ENCODE measurements at regions not wholly inside any gene's neighbourhood (a gene's known extent, or its start where the extent isn't known, plus 50 kb on each side); places are given as distances from the start of the nearest gene placed in this dataset.
"Not testable (repeated sequence)": the region's sequence is repeated elsewhere in the genome, so short reads cannot be mapped to it uniquely, and the experiment has no call there.

DNA sequence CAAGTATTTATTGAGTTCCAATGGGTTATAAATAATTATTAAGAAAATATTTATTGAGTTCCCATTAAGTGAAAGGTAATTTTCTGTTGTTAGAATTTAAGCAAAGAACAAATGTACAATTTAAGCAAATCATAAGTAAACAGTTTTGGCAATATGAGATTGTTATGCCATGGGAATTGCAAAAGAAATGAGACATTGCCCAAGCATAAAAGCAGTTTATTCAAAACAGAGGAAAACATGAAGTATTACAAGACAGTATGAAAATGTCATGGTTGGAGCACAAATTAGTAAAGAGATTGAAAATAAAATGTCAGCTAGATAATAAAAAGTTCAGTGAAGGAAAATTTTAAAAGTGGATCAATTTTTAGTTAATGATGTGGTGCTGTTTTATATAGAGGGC lies 706.1 kb upstream of the EPHA5 start:
- Mint-ChIP-seq H3K27ac (no peak overlapping the region; the same call in 1 of the 2 replicates), H3K36me3 (ENCODE audit: low read depth) (no peaks in the 10 kb centered on the region), H3K27me3 (ENCODE audit: insufficient read depth) (no peaks in the 10 kb centered on the region), H3K4me1 (ENCODE audit: low read depth) (peaks cover 10% of the 10 kb centered on the region; the same call in 1 of the 2 replicates), H3K9me3 (peaks cover 5% of the 10 kb centered on the region; the same call in 1 of the 2 replicates), H3K4me3 (no peak overlapping the region; the same call in 1 of the 2 replicates)
- TF ChIP-seq, protein P1, sequence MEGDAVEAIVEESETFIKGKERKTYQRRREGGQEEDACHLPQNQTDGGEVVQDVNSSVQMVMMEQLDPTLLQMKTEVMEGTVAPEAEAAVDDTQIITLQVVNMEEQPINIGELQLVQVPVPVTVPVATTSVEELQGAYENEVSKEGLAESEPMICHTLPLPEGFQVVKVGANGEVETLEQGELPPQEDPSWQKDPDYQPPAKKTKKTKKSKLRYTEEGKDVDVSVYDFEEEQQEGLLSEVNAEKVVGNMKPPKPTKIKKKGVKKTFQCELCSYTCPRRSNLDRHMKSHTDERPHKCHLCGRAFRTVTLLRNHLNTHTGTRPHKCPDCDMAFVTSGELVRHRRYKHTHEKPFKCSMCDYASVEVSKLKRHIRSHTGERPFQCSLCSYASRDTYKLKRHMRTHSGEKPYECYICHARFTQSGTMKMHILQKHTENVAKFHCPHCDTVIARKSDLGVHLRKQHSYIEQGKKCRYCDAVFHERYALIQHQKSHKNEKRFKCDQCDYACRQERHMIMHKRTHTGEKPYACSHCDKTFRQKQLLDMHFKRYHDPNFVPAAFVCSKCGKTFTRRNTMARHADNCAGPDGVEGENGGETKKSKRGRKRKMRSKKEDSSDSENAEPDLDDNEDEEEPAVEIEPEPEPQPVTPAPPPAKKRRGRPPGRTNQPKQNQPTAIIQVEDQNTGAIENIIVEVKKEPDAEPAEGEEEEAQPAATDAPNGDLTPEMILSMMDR (IDR thresholded peaks at IDR 0.05) = no peak
- DNase-seq = no peak

DNA sequence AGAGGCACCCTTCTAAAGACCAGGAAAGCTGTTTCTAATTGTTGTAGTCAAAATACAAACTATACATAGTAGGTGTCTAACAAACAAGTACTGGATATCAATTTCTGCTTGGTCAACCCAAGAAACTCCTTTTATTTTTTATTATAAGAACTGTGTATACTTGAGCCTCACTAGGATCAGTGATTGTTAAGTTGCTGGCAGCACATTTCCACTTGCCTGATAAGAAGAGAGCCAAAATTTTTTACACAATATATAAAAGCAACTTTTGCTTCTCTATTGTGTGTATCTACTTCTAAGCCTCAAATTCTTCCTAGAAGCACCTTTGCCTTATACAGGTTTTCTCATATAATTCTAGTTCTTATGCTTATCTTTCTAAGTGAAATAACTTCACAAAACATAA lies 703.0 kb upstream of the EPHA5 start:
- Mint-ChIP-seq H3K36me3 (ENCODE audit: low read depth) (no peaks in the 10 kb centered on the region), H3K27ac (no peak overlapping the region), H3K9me3 (peaks cover 5% of the 10 kb centered on the region; the same call in 1 of the 2 replicates), H3K27me3 (ENCODE audit: insufficient read depth) (no peaks in the 10 kb centered on the region), H3K4me1 (ENCODE audit: low read depth) (peaks cover 14% of the 10 kb centered on the region; the same call in 1 of the 2 replicates), H3K4me3 (no peak overlapping the region)
- TF ChIP-seq, protein P1 (IDR thresholded peaks at IDR 0.05) = no peak
- DNase-seq = no peak

DNA sequence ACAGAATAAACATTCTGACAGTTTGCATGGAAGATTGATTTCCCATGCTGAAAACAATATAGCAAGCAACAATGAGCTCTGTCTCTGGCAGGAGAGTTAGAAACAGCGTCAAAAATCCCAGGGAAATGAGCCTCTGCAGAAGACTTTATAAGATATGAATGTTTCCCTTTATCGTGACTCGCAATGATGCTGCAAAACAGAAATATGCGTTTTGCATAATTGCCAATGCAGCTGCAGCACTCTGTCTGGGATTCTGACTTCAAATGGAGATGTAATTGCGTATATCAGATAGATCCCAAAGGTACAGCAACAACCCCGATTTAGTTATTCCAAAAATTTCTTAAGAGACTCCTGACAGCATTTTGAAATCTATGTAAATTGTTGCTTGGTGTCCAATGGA lies 702.4 kb upstream of the EPHA5 start:
- Mint-ChIP-seq H3K27ac (no peak overlapping the region; the same call in 1 of the 2 replicates), H3K36me3 (ENCODE audit: low read depth) (no peaks in the 10 kb centered on the region), H3K4me1 (ENCODE audit: low read depth) (peaks cover 14% of the 10 kb centered on the region; the same call in 1 of the 2 replicates), H3K27me3 (ENCODE audit: insufficient read depth) (no peaks in the 10 kb centered on the region), H3K4me3 (no peak overlapping the region), H3K9me3 (peaks cover 5% of the 10 kb centered on the region; the same call in 1 of the 2 replicates)
- no peak for DNase-seq
- TF ChIP-seq, protein P1 (IDR thresholded peaks at IDR 0.05) = no peak

DNA sequence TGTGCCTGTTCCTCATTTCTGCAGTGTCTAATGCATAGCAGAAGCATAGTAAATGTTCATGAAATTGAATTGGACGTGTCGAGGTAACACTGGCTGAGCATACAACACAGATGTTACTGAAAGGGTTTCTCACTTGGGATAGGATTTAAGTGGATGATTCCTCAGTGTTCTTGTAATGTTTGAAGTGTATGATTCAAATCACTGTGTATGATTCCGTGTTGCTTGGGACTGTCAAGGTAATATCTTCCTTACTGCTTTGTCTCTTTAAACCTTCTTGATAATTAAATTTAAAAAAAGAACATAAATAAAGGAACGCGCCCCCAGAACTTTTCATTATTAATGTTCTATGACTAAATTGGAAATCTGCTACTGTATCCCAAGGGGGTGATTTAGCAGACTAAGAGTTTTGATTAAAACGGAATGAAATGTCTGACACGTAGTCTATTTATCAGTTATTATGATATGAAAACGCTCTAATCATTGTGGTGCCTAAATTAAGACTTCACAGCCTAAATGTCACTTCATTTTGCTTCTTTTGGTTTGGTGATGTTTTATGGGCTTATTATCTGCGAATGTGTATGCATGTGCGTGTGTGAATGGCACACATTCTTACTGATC lies 696.9 kb upstream of the EPHA5 start:
- TF ChIP-seq, protein P1 (IDR thresholded peaks at IDR 0.05) = no peak
- H3K4me3 Mint-ChIP-seq = no peak overlapping the region

DNA sequence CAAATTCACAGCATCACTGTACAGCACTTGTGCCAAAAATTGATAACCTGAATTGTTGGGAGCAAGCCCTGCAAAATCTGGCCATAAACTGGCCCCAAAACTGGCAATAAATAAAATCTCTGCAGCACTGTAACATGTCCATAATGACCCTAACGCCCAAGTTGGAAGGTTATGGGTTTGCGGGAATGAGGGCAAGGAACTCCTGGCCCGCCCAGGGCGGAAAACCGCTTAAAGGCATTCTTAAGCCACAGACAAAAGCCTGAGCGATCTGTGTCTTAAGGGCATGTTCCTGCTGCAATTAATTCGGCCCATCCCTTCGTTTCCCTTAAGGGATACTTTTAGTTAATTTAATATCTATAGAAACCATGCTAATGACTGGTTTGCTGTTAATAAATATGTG lies 690.1 kb upstream of the EPHA5 start:
- not testable (repeated sequence) for H3K27ac Mint-ChIP-seq; H3K4me3 Mint-ChIP-seq; DNase-seq; H3K9me3 Mint-ChIP-seq; H3K36me3 Mint-ChIP-seq (ENCODE audit: low read depth); H3K27me3 Mint-ChIP-seq (ENCODE audit: insufficient read depth)
- peaks cover 12% of the 10 kb centered on the region; the same call in 1 of the 2 replicates for H3K4me1 Mint-ChIP-seq (ENCODE audit: low read depth)

More for the DNA sequence above, 696.9 kb upstream of the EPHA5 start:
- no peak for DNase-seq
- no peaks in the 10 kb centered on the region for H3K9me3 Mint-ChIP-seq
- H3K4me1 Mint-ChIP-seq (ENCODE audit: low read depth) = peaks cover 5% of the 10 kb centered on the region; the same call in 1 of the 2 replicates
- H3K27me3 Mint-ChIP-seq (ENCODE audit: insufficient read depth) = no peaks in the 10 kb centered on the region
- H3K36me3 Mint-ChIP-seq (ENCODE audit: low read depth) = no peaks in the 10 kb centered on the region
- no peak overlapping the region for H3K27ac Mint-ChIP-seq

DNA sequence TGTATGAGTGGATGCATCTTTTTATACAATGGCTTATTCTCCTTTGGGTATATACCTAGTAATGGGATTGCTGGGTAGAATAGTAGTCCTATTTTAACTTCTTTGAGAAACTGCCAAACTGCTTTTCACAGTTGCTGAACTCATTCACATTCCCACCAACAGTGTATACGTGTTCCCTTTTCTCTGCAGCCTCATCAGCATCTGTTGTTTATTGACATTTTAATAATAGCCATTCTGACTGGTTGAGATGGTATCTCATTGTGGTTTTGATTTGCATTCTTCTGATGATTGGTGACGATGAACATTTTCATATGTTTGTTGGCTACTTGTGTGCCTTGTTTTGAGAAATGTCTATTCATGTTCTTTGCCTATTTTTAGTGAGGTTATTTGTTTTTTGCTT lies 687.0 kb upstream of the EPHA5 start:
- DNase-seq = peak; percentile 17
- no peaks in the 10 kb centered on the region for H3K27me3 Mint-ChIP-seq (ENCODE audit: insufficient read depth)
- peaks cover 7% of the 10 kb centered on the region; the same call in 1 of the 2 replicates for H3K9me3 Mint-ChIP-seq
- no peak overlapping the region for H3K4me3 Mint-ChIP-seq
- H3K36me3 Mint-ChIP-seq (ENCODE audit: low read depth) = no peaks in the 10 kb centered on the region
- TF ChIP-seq, protein P1 (IDR thresholded peaks at IDR 0.05) = no peak
- peaks cover 17% of the 10 kb centered on the region; the same call in 1 of the 2 replicates for H3K4me1 Mint-ChIP-seq (ENCODE audit: low read depth)
- no peak overlapping the region; the same call in 1 of the 2 replicates for H3K27ac Mint-ChIP-seq
